ENCODE measurements at regions not wholly inside any gene's neighbourhood (a gene's known extent, or its start where the extent isn't known, plus 50 kb on each side); places are given as distances from the start of the nearest gene placed in this dataset.

DNA sequence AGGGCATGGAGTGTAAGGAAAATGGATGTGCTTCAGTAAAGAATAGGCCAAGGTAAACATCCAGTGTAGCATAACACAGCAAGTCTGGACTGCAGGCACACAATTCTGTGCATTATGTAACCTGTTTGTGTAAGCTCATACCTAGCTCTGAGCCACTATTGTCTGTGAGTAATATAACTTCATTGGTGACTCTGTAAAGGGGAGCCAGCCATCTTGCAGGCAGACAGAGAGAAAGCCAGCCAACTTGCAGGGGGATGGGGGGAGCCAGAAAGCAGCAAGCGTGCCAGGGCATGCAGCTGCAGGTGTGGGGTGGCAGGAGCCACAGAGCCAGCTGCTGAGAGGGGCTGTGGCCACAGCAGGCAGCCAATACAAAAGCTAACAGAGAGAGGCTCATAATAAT, 449.2 kb downstream of the IPMK start:
- H3K36me3 ChIP-seq (ENCODE audit: insufficient read depth, low read length): no peaks in the 10 kb centered on the region
- no peaks in the 10 kb centered on the region for H3K27me3 ChIP-seq (ENCODE audit: insufficient read depth, low read length)
- no peak overlapping the region for H3K27ac ChIP-seq (ENCODE audit: low read depth, low read length)
- H3K4me3 ChIP-seq (ENCODE audit: low read length): no peak overlapping the region
- no peak overlapping the region for H3K9ac ChIP-seq (ENCODE audit: low read depth, low read length)
- H3K4me1 ChIP-seq (ENCODE audit: insufficient read depth, low read length): no peaks in the 10 kb centered on the region
- 95% methylated on average over 1 of the region's 1 CpG for WGBS
- H3K9me3 ChIP-seq (ENCODE audit: insufficient read depth, low read depth, low read length): no peaks in the 10 kb centered on the region

DNA sequence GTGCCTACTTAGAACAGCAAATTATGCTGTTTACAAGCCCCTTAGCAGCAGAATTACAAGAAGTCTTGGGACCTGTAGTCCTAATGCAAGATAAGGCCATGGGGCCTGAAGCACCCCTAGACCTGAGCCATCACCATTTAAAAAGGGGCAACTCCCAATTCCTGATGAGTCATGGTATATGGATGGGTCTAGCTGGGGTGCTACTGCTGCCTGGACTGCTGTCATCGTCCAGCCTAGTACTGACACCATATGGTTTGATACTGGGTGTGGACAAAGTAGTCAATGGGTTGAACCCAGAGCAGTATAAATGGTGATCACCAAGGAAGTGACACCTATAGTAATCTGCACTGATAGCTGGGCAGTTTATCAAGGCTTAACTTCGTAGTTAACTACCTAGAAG, 450.0 kb downstream of the IPMK start:
- H3K4me3 ChIP-seq (ENCODE audit: low read length): no peak overlapping the region
- no peak overlapping the region for H3K27ac ChIP-seq (ENCODE audit: low read depth, low read length)
- no peaks in the 10 kb centered on the region for H3K36me3 ChIP-seq (ENCODE audit: insufficient read depth, low read length)
- no peaks in the 10 kb centered on the region for H3K9me3 ChIP-seq (ENCODE audit: insufficient read depth, low read depth, low read length)
- no peak overlapping the region for H3K9ac ChIP-seq (ENCODE audit: low read depth, low read length)
- no peaks in the 10 kb centered on the region for H3K4me1 ChIP-seq (ENCODE audit: insufficient read depth, low read length)
- no peaks in the 10 kb centered on the region for H3K27me3 ChIP-seq (ENCODE audit: insufficient read depth, low read length)
- WGBS: 92% methylated on average over 2 of the region's 2 CpGs

DNA sequence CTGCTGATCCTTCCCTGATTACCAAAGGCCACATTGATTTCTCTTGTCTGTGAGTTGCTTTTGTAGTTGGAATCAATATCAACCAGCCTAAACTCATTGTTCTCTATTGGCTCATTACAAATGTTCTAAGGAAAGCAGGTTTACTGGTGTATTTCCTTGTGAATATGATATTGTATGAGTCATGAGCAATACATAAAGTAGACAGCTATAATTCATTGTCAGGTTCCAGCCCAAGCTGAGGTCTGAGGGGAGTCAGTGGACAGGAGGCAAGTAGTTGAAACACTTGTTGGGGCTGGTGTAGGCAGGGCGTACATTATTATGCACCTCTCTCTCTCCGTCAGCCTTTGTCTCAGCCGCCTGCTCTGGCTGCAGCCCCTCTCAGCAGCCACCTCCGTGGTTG, 451.7 kb downstream of the IPMK start:
- Histone ChIP-seq H3K27me3 (ENCODE audit: insufficient read depth, low read length) (no peaks in the 10 kb centered on the region), H3K4me1 (ENCODE audit: insufficient read depth, low read length) (peaks cover 4% of the 10 kb centered on the region; the same call in 1 of the 2 replicates), H3K4me3 (ENCODE audit: low read length) (no peak overlapping the region), H3K9ac (ENCODE audit: low read depth, low read length) (no peak overlapping the region), H3K9me3 (ENCODE audit: insufficient read depth, low read depth, low read length) (no peaks in the 10 kb centered on the region), H3K27ac (ENCODE audit: low read depth, low read length) (no peak overlapping the region), H3K36me3 (ENCODE audit: insufficient read depth, low read length) (no peaks in the 10 kb centered on the region)
- WGBS: 73% methylated on average over 4 of the region's 4 CpGs

DNA sequence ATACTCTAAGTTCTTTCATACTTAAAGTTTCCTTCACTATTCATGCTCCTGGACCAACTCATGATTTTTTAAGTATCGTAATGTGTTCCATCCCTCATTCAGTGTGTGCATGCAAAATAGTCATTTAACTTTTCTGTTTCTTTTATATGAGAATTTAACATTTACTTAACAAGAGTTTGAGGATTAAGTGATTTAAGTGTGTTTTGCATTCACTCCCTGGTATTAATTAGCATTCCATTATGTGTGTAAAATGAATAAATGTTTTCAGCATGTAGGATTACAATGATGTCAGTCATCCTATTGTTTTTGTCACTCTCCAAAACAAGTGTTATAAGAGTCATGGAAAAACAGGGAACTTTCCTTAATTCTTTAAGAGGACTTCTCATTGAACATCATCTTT, 457.7 kb downstream of the IPMK start:
- Histone ChIP-seq H3K9me3 (ENCODE audit: insufficient read depth, low read depth, low read length) (0 out of 2 replicates have a peak, but pooled peaks cover 3% of the 10 kb centered on the region), H3K9ac (ENCODE audit: low read depth, low read length) (no peak overlapping the region), H3K36me3 (ENCODE audit: insufficient read depth, low read length) (0 out of 2 replicates have a peak, but pooled peaks cover 3% of the 10 kb centered on the region), H3K27me3 (ENCODE audit: insufficient read depth, low read length) (no peaks in the 10 kb centered on the region), H3K27ac (ENCODE audit: low read depth, low read length) (no peak overlapping the region), H3K4me3 (ENCODE audit: low read length) (no peak overlapping the region), H3K4me1 (ENCODE audit: insufficient read depth, low read length) (peaks cover 16% of the 10 kb centered on the region; the same call in 1 of the 2 replicates)
- no CpG with 5 or more reads among the region's 1 CpG for WGBS

DNA sequence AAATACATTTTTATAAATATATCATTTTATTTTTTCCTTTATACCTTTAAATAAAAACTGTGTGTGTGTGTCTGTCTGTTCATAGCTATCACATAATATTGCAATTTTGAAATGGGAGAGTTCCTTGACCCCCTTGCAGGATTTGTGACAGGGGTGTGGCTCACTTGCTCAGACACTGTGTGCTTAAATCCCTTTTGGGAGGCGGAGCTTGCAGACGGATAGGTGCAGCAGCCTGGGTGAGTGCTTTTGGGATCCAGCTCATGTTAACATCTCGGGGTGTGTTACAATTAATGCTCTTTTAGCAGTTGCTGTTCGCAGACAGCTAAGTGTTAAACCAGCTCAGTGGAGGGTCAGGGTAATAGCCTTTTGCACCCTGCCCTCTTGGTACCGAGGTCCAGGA, 459.8 kb downstream of the IPMK start:
- peaks cover 16% of the 10 kb centered on the region; the same call in 1 of the 2 replicates for H3K4me1 ChIP-seq (ENCODE audit: insufficient read depth, low read length)
- no peak overlapping the region for H3K4me3 ChIP-seq (ENCODE audit: low read length)
- H3K36me3 ChIP-seq (ENCODE audit: insufficient read depth, low read length): 0 out of 2 replicates have a peak, but pooled peaks cover 3% of the 10 kb centered on the region
- 0 out of 2 replicates have a peak, but pooled peaks cover 3% of the 10 kb centered on the region for H3K9me3 ChIP-seq (ENCODE audit: insufficient read depth, low read depth, low read length)
- H3K27me3 ChIP-seq (ENCODE audit: insufficient read depth, low read length): no peaks in the 10 kb centered on the region
- H3K9ac ChIP-seq (ENCODE audit: low read depth, low read length): no peak overlapping the region
- no peak overlapping the region for H3K27ac ChIP-seq (ENCODE audit: low read depth, low read length)
- WGBS: 84% methylated on average over 5 of the region's 5 CpGs

DNA sequence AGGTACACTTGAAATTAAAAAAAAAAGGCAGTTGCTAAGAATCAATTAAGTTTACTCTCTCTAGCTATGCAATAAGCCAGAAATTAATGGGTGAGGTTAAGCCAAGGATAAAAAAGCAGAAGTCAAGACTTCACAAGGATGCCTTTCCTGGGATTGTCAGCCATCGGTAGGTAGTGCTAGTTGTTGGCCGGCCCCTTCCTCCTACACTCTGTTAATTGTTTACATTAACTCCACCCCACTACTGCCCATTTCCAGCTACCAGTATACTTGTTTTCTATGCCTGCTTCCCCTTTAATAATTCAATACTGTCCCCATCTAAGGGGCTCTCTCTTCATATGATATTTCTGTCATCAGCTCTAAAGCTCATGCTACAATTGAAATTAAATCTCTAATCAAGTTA, 461.0 kb downstream of the IPMK start:
- 0 out of 2 replicates have a peak, but pooled peaks cover 3% of the 10 kb centered on the region for H3K36me3 ChIP-seq (ENCODE audit: insufficient read depth, low read length)
- H3K27me3 ChIP-seq (ENCODE audit: insufficient read depth, low read length): no peaks in the 10 kb centered on the region
- H3K27ac ChIP-seq (ENCODE audit: low read depth, low read length): no peak overlapping the region
- 92% methylated on average over 2 of the region's 2 CpGs for WGBS
- H3K9ac ChIP-seq (ENCODE audit: low read depth, low read length): no peak overlapping the region
- H3K4me3 ChIP-seq (ENCODE audit: low read length): no peak overlapping the region
- 0 out of 2 replicates have a peak, but pooled peaks cover 3% of the 10 kb centered on the region for H3K9me3 ChIP-seq (ENCODE audit: insufficient read depth, low read depth, low read length)
- H3K4me1 ChIP-seq (ENCODE audit: insufficient read depth, low read length): peaks cover 16% of the 10 kb centered on the region; the same call in 1 of the 2 replicates

DNA sequence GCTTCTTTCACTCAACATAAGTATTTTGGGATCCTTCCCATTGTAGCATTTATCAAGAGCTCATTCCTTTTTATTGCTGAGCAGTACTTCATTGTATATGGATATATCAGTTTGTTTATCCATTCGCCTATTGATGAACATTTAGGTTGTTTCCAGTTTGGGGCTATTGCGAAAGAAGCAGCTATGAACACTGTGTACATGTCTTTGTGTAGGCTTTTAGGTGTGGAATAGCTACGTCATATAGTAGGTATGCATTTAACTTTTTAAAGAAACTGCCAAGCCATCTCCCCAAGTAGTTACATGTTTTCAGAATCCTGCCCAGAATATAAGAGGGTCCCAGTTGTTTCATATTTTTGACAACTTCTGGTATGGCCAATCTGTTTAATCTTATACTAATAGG, 468.1 kb downstream of the IPMK start:
- Histone ChIP-seq H3K4me3 (ENCODE audit: low read length) (no peak overlapping the region), H3K27ac (ENCODE audit: low read depth, low read length) (no peak overlapping the region)

DNA sequence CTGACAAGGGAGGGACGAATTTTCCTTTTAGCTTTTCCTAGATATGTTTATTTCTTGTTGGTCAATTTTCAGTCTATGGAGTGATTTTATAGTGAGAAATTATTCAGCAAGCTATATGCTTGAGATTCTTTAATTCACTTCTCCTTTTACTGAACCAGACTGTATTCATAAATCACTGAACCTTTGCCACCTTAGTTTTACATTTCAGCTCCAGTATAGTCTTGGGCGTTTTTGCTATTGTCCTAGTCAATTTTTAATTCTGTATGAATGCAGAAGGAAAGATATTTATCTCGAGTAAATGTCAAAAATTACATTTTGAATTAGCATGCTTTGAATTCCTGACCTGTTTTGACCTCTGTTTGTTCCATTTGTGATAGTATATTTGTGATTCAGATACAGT, 468.9 kb downstream of the IPMK start:
- H3K4me1 ChIP-seq (ENCODE audit: insufficient read depth, low read length): no peaks in the 10 kb centered on the region
- H3K36me3 ChIP-seq (ENCODE audit: insufficient read depth, low read length): no peaks in the 10 kb centered on the region
- no peaks in the 10 kb centered on the region for H3K9me3 ChIP-seq (ENCODE audit: insufficient read depth, low read depth, low read length)
- H3K27ac ChIP-seq (ENCODE audit: low read depth, low read length): no peak overlapping the region
- no peak overlapping the region for H3K4me3 ChIP-seq (ENCODE audit: low read length)
- H3K9ac ChIP-seq (ENCODE audit: low read depth, low read length): no peak overlapping the region
- H3K27me3 ChIP-seq (ENCODE audit: insufficient read depth, low read length): no peaks in the 10 kb centered on the region
- 63% methylated on average over 3 of the region's 3 CpGs for WGBS

More for the DNA sequence above, 468.1 kb downstream of the IPMK start:
- H3K9me3 ChIP-seq (ENCODE audit: insufficient read depth, low read depth, low read length): no peaks in the 10 kb centered on the region
- no peak overlapping the region for H3K9ac ChIP-seq (ENCODE audit: low read depth, low read length)
- WGBS: 89% methylated on average over 3 of the region's 3 CpGs
- no peaks in the 10 kb centered on the region for H3K36me3 ChIP-seq (ENCODE audit: insufficient read depth, low read length)
- no peaks in the 10 kb centered on the region for H3K4me1 ChIP-seq (ENCODE audit: insufficient read depth, low read length)
- H3K27me3 ChIP-seq (ENCODE audit: insufficient read depth, low read length): no peaks in the 10 kb centered on the region

DNA sequence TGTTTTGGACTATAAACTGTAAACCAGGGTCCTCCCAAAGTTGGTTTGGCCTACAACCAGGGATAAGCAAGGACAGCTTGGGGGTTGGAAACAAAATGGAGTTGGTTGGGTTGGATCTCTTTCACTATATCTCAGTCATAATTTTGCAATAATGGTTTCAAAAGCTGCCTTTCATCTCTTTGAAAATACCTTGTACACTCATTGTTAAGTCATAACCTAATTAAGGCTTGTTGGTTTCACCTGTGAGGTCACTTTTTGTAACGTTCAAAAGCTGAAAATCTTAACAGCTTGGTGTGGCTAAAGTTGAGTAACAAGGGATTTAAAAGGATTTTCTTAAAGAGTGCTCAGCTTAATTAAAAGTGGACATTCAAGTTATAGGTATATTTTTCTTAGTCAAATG, 476.1 kb downstream of the IPMK start:
- Histone ChIP-seq H3K4me3 (ENCODE audit: low read length) (no peak overlapping the region), H3K9me3 (ENCODE audit: insufficient read depth, low read depth, low read length) (no peaks in the 10 kb centered on the region), H3K9ac (ENCODE audit: low read depth, low read length) (no peak overlapping the region), H3K36me3 (ENCODE audit: insufficient read depth, low read length) (no peaks in the 10 kb centered on the region), H3K27me3 (ENCODE audit: insufficient read depth, low read length) (no peaks in the 10 kb centered on the region), H3K27ac (ENCODE audit: low read depth, low read length) (no peak overlapping the region), H3K4me1 (ENCODE audit: insufficient read depth, low read length) (peaks cover 12% of the 10 kb centered on the region)
- 94% methylated on average over 1 of the region's 1 CpG for WGBS

DNA sequence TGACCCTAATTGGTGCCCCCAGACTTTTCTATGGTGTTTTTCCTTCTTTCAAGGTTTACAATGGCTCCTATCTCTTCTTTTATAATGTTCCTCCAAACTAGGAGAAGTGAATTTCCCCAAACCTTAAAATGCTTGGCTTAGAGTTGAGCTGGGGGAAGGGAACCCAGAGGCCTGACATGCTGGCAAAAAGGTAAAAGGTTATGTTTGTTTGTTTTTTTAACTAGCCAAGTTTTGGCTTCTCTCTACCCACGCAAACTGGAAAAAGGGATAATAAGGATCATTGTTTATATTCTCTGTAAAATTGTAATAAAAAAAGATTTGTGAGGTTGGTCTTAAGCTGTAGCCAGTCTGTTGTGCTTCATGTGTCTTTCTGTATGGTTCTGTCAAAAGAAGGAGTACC, 477.0 kb downstream of the IPMK start:
- peaks cover 20% of the 10 kb centered on the region for H3K4me1 ChIP-seq (ENCODE audit: insufficient read depth, low read length)
- 92% methylated on average over 1 of the region's 1 CpG for WGBS
- H3K4me3 ChIP-seq (ENCODE audit: low read length): no peak overlapping the region

DNA sequence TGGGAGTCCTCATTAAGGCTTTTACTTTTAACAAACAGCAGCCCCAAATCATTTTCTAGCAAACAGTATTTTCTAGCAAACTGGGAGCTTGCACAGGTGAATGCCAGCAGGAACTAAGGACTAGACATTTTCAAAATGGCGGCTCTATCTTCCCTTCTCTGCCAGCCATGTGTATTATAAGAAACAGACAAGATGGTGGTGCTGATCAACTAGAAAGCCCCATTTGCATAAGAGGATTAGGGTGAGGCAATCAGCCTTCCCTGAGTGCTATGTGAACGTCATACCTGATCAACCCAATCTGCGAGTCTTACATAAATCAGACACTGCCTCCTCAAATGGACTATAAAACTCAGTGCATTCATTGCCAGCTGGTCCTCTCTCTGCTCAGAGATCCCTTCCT, 479.6 kb downstream of the IPMK start:
- no peaks in the 10 kb centered on the region for H3K27me3 ChIP-seq (ENCODE audit: insufficient read depth, low read length)
- WGBS: 90% methylated on average over 3 of the region's 3 CpGs
- H3K9ac ChIP-seq (ENCODE audit: low read depth, low read length): no peak overlapping the region
- peaks cover 28% of the 10 kb centered on the region for H3K4me1 ChIP-seq (ENCODE audit: insufficient read depth, low read length)
- peak overlapping the region; percentile 88; the same call in 1 of the 2 replicates for H3K27ac ChIP-seq (ENCODE audit: low read depth, low read length)
- H3K36me3 ChIP-seq (ENCODE audit: insufficient read depth, low read length): no peaks in the 10 kb centered on the region
- no peak overlapping the region for H3K4me3 ChIP-seq (ENCODE audit: low read length)
- no peaks in the 10 kb centered on the region for H3K9me3 ChIP-seq (ENCODE audit: insufficient read depth, low read depth, low read length)

More for the DNA sequence above, 477.0 kb downstream of the IPMK start:
- H3K9ac ChIP-seq (ENCODE audit: low read depth, low read length): no peak overlapping the region
- H3K9me3 ChIP-seq (ENCODE audit: insufficient read depth, low read depth, low read length): no peaks in the 10 kb centered on the region
- no peaks in the 10 kb centered on the region for H3K36me3 ChIP-seq (ENCODE audit: insufficient read depth, low read length)
- no peaks in the 10 kb centered on the region for H3K27me3 ChIP-seq (ENCODE audit: insufficient read depth, low read length)
- no peak overlapping the region for H3K27ac ChIP-seq (ENCODE audit: low read depth, low read length)
